22Rv1 (cell line): ENCODE measurements at regions not wholly inside any gene's neighbourhood (a gene's known extent, or its start where the extent isn't known, plus 50 kb on each side); places are given as distances from the start of the nearest gene placed in this dataset.

Source experiments
- ZFX ChIP-seq: fragments of 450-650 bp; IDR thresholded peaks from 2 replicates; pipeline ENCODE4 v1.6.1; 2017; ENCODE audit warnings: antibody characterized with exemption, borderline replicate concordance
- TF ChIP-seq, protein P1 (sequence below): fragments of 450-650 bp; IDR thresholded peaks from 2 replicates; pipeline ENCODE4 v1.5.1; 2017; ENCODE audit warnings: mild to moderate bottlenecking

DNA sequence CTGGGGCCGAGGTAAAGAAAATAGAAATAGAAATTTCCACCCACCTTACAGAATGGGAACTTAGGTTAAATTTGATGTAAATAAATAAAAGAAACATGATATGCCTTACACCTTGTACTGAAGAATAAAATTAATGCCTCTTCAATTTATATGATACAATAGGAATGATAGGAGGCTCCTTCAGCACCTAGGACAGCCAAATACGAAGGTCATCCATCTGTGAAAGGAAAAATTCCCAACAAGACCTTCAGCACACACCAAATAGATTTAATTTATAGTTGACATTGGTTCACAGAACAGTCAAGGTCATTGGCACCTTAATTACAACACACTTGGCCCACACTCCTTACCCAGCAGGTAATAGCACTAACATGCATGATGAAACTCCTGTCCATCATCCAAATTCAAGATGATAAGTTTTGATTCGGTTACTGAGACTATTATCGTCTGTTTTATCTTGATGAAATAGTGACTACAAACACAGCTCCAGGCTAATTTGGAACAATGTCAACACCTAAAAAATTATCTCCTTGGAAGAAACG is 250.9 kb downstream of the SNX13 start:
- TF ChIP-seq, protein P1, sequence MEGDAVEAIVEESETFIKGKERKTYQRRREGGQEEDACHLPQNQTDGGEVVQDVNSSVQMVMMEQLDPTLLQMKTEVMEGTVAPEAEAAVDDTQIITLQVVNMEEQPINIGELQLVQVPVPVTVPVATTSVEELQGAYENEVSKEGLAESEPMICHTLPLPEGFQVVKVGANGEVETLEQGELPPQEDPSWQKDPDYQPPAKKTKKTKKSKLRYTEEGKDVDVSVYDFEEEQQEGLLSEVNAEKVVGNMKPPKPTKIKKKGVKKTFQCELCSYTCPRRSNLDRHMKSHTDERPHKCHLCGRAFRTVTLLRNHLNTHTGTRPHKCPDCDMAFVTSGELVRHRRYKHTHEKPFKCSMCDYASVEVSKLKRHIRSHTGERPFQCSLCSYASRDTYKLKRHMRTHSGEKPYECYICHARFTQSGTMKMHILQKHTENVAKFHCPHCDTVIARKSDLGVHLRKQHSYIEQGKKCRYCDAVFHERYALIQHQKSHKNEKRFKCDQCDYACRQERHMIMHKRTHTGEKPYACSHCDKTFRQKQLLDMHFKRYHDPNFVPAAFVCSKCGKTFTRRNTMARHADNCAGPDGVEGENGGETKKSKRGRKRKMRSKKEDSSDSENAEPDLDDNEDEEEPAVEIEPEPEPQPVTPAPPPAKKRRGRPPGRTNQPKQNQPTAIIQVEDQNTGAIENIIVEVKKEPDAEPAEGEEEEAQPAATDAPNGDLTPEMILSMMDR: no peak
- TF ChIP-seq ZFX: no peak
